ENCODE measurements at regions not wholly inside any gene's neighbourhood (a gene's known extent, or its start where the extent isn't known, plus 50 kb on each side); places are given as distances from the start of the nearest gene placed in this dataset.

DNA sequence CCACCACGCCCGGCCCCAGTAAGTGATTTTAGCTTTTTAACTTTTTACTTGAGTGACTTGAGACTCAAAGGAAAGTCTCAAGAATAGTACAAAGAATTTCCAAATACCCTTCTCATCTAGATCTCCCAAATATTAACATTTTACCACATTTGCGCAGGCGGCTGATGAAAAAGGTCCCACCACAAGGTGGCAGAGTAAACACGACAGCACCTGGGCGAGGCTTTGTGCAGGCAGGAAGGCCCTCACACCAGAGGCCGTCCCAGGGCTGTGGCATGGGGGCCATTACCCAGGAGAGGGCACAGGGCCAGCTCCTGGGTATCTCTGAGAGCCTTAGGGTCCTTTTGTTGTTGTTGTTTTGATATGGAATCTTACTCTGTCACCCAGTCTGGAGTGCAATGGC, 50.0 kb upstream of the WIPI2 start:
- TF ChIP-seq CTCF (IDR thresholded peaks at IDR 0.05) (peak in 1 of 4 experiments; percentile 14), POLR2A (IDR thresholded peaks at IDR 0.05) (no peak)

All from uterus (tissue), 2 donors.